ENCODE measurements at regions not wholly inside any gene's neighbourhood (a gene's known extent, or its start where the extent isn't known, plus 50 kb on each side); places are given as distances from the start of the nearest gene placed in this dataset.

DNA sequence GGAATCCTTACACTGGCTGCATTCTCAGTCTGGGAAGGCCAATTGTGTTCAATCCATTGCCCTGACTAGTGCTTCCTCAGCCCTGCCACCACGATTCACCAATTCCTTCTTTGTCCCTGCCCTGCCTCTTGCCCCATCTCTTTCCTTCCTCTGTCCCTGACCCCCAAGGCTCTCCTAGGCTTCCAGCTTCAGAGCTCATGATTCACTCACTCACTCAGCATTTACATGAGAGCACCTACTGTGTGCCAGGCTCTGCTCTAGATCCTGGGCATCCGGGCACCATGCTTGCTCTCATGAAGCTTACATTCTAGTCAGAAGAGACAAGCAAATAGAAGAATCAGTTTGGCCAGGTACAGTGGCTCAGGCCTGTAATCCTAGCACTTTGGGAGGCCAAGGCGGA, 489.5 kb upstream of the JARID2 start:
- H3K9me3 Mint-ChIP-seq (ENCODE audit: unreplicated experiment): peaks cover 3% of the 10 kb centered on the region
- H3K79me2 ChIP-seq (ENCODE audit: insufficient read depth, low read length): no peaks in the 10 kb centered on the region
- no peaks in the 10 kb centered on the region for H3K36me3 Mint-ChIP-seq (ENCODE audit: low read depth, unreplicated experiment)
- H4K20me1 ChIP-seq (ENCODE audit: insufficient read depth, low read length): no peaks in the 10 kb centered on the region
- no peak for FAIRE-seq
- H3K4me2 ChIP-seq (ENCODE audit: low read length): no peak overlapping the region
- H2AFZ ChIP-seq (ENCODE audit: low read depth, low read length): no peak overlapping the region
- no peak overlapping the region for H3K27ac ChIP-seq (ENCODE audit: low read depth, low read length)
- H3K9me3 ChIP-seq (ENCODE audit: insufficient read depth, low read depth, low read length): no peaks in the 10 kb centered on the region
- DNase-seq (ENCODE audit: low read depth): no peak
- no peak overlapping the region for H3K4me3 Mint-ChIP-seq (ENCODE audit: unreplicated experiment)
- no peaks in the 10 kb centered on the region for H3K4me1 ChIP-seq (ENCODE audit: insufficient read depth, low read length)
- no peaks in the 10 kb centered on the region for H3K36me3 ChIP-seq (ENCODE audit: insufficient read depth, low read length)
- no peaks in the 10 kb centered on the region for H3K27me3 ChIP-seq (ENCODE audit: insufficient read depth, low read length)
- no peak overlapping the region for H3K4me3 ChIP-seq (ENCODE audit: insufficient read depth, low read depth, low read length)
- TF ChIP-seq EZH2 (IDR thresholded peaks at IDR 0.05; ENCODE audit: insufficient read depth, low read length): no peak
- TF ChIP-seq, protein P1, sequence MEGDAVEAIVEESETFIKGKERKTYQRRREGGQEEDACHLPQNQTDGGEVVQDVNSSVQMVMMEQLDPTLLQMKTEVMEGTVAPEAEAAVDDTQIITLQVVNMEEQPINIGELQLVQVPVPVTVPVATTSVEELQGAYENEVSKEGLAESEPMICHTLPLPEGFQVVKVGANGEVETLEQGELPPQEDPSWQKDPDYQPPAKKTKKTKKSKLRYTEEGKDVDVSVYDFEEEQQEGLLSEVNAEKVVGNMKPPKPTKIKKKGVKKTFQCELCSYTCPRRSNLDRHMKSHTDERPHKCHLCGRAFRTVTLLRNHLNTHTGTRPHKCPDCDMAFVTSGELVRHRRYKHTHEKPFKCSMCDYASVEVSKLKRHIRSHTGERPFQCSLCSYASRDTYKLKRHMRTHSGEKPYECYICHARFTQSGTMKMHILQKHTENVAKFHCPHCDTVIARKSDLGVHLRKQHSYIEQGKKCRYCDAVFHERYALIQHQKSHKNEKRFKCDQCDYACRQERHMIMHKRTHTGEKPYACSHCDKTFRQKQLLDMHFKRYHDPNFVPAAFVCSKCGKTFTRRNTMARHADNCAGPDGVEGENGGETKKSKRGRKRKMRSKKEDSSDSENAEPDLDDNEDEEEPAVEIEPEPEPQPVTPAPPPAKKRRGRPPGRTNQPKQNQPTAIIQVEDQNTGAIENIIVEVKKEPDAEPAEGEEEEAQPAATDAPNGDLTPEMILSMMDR (IDR thresholded peaks at IDR 0.05; ENCODE audit: insufficient read depth, low read depth, low read length): no peak
- no peak overlapping the region for H3K9ac ChIP-seq (ENCODE audit: low read length)
- peaks cover 2% of the 10 kb centered on the region for H3K4me1 Mint-ChIP-seq (ENCODE audit: low read depth, unreplicated experiment)
- peaks cover 2% of the 10 kb centered on the region for H3K27me3 Mint-ChIP-seq (ENCODE audit: low read depth, unreplicated experiment)
- H3K27ac Mint-ChIP-seq (ENCODE audit: unreplicated experiment): no peak overlapping the region

DNA sequence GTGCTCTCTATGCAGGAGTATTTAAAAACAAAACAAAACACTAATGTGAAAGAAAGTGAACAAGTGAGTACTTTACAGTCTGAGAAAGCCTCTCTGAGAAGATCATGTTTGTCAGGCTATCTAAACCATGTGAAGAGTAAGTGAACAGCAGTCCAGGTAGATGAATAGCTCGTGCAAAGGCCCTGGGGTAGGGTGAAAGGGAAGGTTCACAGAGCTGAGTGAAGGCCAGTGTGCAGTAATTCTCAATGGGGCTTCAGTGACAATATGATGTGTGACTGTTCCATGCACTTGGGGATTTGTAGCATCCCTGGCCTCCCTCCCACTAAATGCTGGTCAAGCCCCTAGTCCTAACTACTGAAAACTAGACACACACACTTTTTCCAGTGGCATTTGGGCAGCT, 488.9 kb upstream of the JARID2 start:
- Histone ChIP-seq H3K27me3 (ENCODE audit: insufficient read depth, low read length) (no peaks in the 10 kb centered on the region), H3K79me2 (ENCODE audit: insufficient read depth, low read length) (no peaks in the 10 kb centered on the region), H3K4me3 (ENCODE audit: insufficient read depth, low read depth, low read length) (no peak overlapping the region), H3K27ac (ENCODE audit: low read depth, low read length) (no peak overlapping the region), H4K20me1 (ENCODE audit: insufficient read depth, low read length) (no peaks in the 10 kb centered on the region), H3K9me3 (ENCODE audit: insufficient read depth, low read depth, low read length) (no peaks in the 10 kb centered on the region), H3K9ac (ENCODE audit: low read length) (no peak overlapping the region), H2AFZ (ENCODE audit: low read depth, low read length) (no peak overlapping the region), H3K36me3 (ENCODE audit: insufficient read depth, low read length) (no peaks in the 10 kb centered on the region), H3K4me1 (ENCODE audit: insufficient read depth, low read length) (no peaks in the 10 kb centered on the region), H3K4me2 (ENCODE audit: low read length) (no peak overlapping the region)
- Mint-ChIP-seq H3K4me1 (ENCODE audit: low read depth, unreplicated experiment) (peaks cover 2% of the 10 kb centered on the region), H3K27ac (ENCODE audit: unreplicated experiment) (no peak overlapping the region), H3K36me3 (ENCODE audit: low read depth, unreplicated experiment) (no peaks in the 10 kb centered on the region), H3K9me3 (ENCODE audit: unreplicated experiment) (peaks cover 3% of the 10 kb centered on the region), H3K4me3 (ENCODE audit: unreplicated experiment) (no peak overlapping the region), H3K27me3 (ENCODE audit: low read depth, unreplicated experiment) (peaks cover 2% of the 10 kb centered on the region)
- TF ChIP-seq, protein P1 (IDR thresholded peaks at IDR 0.05; ENCODE audit: insufficient read depth, low read depth, low read length): no peak
- no peak for TF ChIP-seq EZH2 (IDR thresholded peaks at IDR 0.05; ENCODE audit: insufficient read depth, low read length)
- no peak for DNase-seq (ENCODE audit: low read depth)
- no peak for FAIRE-seq

DNA sequence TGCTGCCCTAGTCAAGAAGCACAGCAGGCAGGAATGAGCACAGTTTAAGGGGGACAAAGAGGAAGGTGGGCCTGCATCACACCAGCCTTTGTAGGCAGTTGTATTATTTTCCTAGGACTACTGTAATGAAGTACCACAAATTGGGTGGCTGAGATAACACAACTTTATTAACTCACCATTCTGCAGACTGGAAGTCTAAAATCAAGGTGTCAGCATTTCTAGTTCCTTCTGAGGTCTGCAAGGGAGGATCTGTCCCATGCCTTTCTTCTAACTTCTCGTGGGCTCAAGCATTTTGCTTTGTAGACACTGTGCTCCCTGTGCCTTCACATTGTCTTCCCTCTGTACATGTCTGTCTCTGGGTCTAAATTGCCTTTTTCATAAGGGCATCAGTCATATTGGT, 488.5 kb upstream of the JARID2 start:
- H3K9me3 ChIP-seq (ENCODE audit: insufficient read depth, low read depth, low read length): no peaks in the 10 kb centered on the region
- no peak for DNase-seq (ENCODE audit: low read depth)
- H2AFZ ChIP-seq (ENCODE audit: low read depth, low read length): no peak overlapping the region
- no peak for FAIRE-seq
- Mint-ChIP-seq H3K27me3 (ENCODE audit: low read depth, unreplicated experiment) (peaks cover 2% of the 10 kb centered on the region), H3K4me1 (ENCODE audit: low read depth, unreplicated experiment) (peaks cover 2% of the 10 kb centered on the region), H3K27ac (ENCODE audit: unreplicated experiment) (no peak overlapping the region), H3K4me3 (ENCODE audit: unreplicated experiment) (no peak overlapping the region), H3K9me3 (ENCODE audit: unreplicated experiment) (peaks cover 3% of the 10 kb centered on the region), H3K36me3 (ENCODE audit: low read depth, unreplicated experiment) (no peaks in the 10 kb centered on the region)
- H3K27ac ChIP-seq (ENCODE audit: low read depth, low read length): no peak overlapping the region
- TF ChIP-seq EZH2 (IDR thresholded peaks at IDR 0.05; ENCODE audit: insufficient read depth, low read length): no peak
- TF ChIP-seq, protein P1 (IDR thresholded peaks at IDR 0.05; ENCODE audit: insufficient read depth, low read depth, low read length): no peak
- no peak overlapping the region for H3K4me2 ChIP-seq (ENCODE audit: low read length)
- no peaks in the 10 kb centered on the region for H4K20me1 ChIP-seq (ENCODE audit: insufficient read depth, low read length)
- H3K4me1 ChIP-seq (ENCODE audit: insufficient read depth, low read length): no peaks in the 10 kb centered on the region
- H3K9ac ChIP-seq (ENCODE audit: low read length): no peak overlapping the region
- H3K36me3 ChIP-seq (ENCODE audit: insufficient read depth, low read length): no peaks in the 10 kb centered on the region
- no peak overlapping the region for H3K4me3 ChIP-seq (ENCODE audit: insufficient read depth, low read depth, low read length)
- H3K79me2 ChIP-seq (ENCODE audit: insufficient read depth, low read length): no peaks in the 10 kb centered on the region
- no peaks in the 10 kb centered on the region for H3K27me3 ChIP-seq (ENCODE audit: insufficient read depth, low read length)
